Right lobe of liver (tissue), 6 donors: ENCODE measurements at regions not wholly inside any gene's neighbourhood (a gene's known extent, or its start where the extent isn't known, plus 50 kb on each side); places are given as distances from the start of the nearest gene placed in this dataset.
"Not testable (repeated sequence)": the region's sequence is repeated elsewhere in the genome, so short reads cannot be mapped to it uniquely, and the experiment has no call there.

ENCODE experiments used
- ATAC-seq, 4 donors: fragments of 200-7000 bp; cut with Tn5 transposase; one replicate each; pipeline ENCODE4 v1.9.1; 2020; ENCODE audit warnings: mild to moderate bottlenecking in 4 of 4, moderate library complexity in 4 of 4
- DNase-seq, 3 donors: peaks; one replicate each; pipeline ENCODE4 v3.0.0-alpha.2; 2020
- H3K27ac ChIP-seq, 3 donors: fragments of 200-600 bp; one replicate each; pipeline ENCODE4 v1.8.0; 2022
- H3K27me3 ChIP-seq, 2 donors: fragments of 200-600 bp; one replicate each; pipeline ENCODE4 v1.8.0; 2022
- H3K36me3 ChIP-seq, 4 donors: fragments of 200-600 bp; sonication (generic) in 1 of 4; one replicate each; pipeline versions ENCODE4 v1.5.1 to v1.8.0; 2017 to 2022; ENCODE audit warnings: control low read depth in 1 of 4
- H3K4me1 ChIP-seq, 4 donors: fragments of 200-600 bp; sonication (generic) in 1 of 4; one replicate each; pipeline versions ENCODE4 v1.5.1 to v1.8.0; 2017 to 2022; ENCODE audit warnings: control low read depth in 1 of 4
- H3K4me3 ChIP-seq, 3 donors: fragments of 200-600 bp; one replicate each; pipeline ENCODE4 v1.8.0; 2022
- H3K9me3 ChIP-seq, 4 donors: fragments of 200-600 bp; sonication (generic) in 1 of 4; one replicate each; pipeline versions ENCODE4 v1.5.1 to v1.8.0; 2017 to 2022; ENCODE audit warnings: control low read depth in 1 of 4
- CTCF ChIP-seq, 4 donors: fragments of 200-600 bp in 3 of 4; fragments of 450-650 bp in 1 of 4; IDR thresholded peaks; one replicate each; pipeline versions ENCODE4 v1.5.1 to v1.8.0; 2016 to 2022; ENCODE audit warnings: antibody characterized with exemption in 4 of 4, mild to moderate bottlenecking in 2 of 4
- POLR2A ChIP-seq: fragments of 450-650 bp; IDR thresholded peaks from one replicate; pipeline ENCODE4 v1.6.1; 2017; ENCODE audit warnings: antibody characterized with exemption, mild to moderate bottlenecking
- WGBS: methylation state at CpG from one replicate; pipeline ENCODE4 v1.1.6; 2018; ENCODE audit warnings: low coverage, low lambda C conversion rate; ENCODE audit not compliant: insufficient coverage; ENCODE audit errors: missing lambda C conversion rate; 5-methylcytosine and 5-hydroxymethylcytosine counted together
- intact Hi-C, 2 donors: fragments of 100-400 bp; cut with DNase I; formaldehyde crosslinking; loops; one replicate each; pipeline versions ENCODE4 v1.11.2 to v1.14.1; 2022
- donor health status: DM: no; HTN: yes; CAD: no.
- donor health status: DM: no; HTN: no; CAD: no.
- donor health status: DM: no; HTN: no; CAD: no.
- donor health status: DM: no; HTN: yes; CAD: no.
- donor health status: DM: no; HTN: yes; CAD: no.

DNA sequence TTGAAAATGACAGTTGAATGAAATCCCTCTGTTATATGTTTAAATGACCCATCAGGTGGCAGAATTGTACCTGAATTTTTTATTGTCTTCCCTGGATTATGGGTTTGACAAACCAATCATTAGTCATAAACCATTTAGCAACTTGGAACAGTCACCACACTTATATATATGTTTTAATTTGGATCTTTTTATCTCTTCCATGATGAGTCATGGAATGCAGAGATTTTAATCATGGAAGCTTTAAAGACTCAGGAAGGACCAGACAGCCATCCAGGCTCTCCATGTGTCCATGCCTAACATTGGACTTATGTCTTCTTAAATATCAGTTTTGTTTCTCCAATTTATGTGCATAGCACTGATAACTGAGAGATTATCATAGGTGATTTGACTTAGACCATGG, 188.3 kb upstream of the ZSWIM2 start:
- intact Hi-C loops: no loop called here
- no peaks in the 10 kb centered on the region for H3K4me1 ChIP-seq
- no peaks in the 10 kb centered on the region for H3K9me3 ChIP-seq
- DNase-seq: no peak
- no peaks in the 10 kb centered on the region for H3K36me3 ChIP-seq
- no peak overlapping the region for H3K27ac ChIP-seq
- no peaks in the 10 kb centered on the region for H3K27me3 ChIP-seq
- TF ChIP-seq CTCF (IDR thresholded peaks at IDR 0.05) (no peak), POLR2A (no peak)
- H3K4me3 ChIP-seq: no peak overlapping the region
- no peak for ATAC-seq

DNA sequence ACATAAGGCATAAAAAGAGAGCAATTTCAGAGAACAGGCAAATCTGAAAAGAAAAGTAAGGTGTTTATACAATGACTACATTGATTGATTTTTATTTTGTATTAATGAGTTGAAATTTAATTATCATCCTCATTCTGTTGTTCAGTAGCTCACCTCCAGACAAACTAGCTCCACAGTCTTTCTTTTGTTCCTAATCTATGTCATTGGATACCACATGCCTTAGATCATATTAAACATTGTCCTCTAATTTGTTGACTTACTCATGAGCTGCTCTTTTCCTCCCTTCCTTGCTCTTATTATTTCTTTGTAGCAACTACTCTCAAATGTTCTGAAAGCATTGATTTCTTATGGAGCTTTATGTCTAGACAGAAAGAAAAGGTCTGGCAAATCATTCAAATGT, 185.5 kb upstream of the ZSWIM2 start:
- no peaks in the 10 kb centered on the region for H3K4me1 ChIP-seq
- DNase-seq (no peak), ATAC-seq (no peak)
- intact Hi-C loops: no loop called here
- no peaks in the 10 kb centered on the region for H3K9me3 ChIP-seq
- H3K27me3 ChIP-seq: no peaks in the 10 kb centered on the region
- TF ChIP-seq CTCF (IDR thresholded peaks at IDR 0.05): no peak
- no peak for TF ChIP-seq POLR2A
- no peak overlapping the region for H3K27ac ChIP-seq
- no peak overlapping the region for H3K4me3 ChIP-seq
- no peaks in the 10 kb centered on the region for H3K36me3 ChIP-seq

- H3K4me1 ChIP-seq: no peaks in the 10 kb centered on the region
- no peak for DNase-seq
- no peak overlapping the region for H3K4me3 ChIP-seq
- no peaks in the 10 kb centered on the region for H3K9me3 ChIP-seq
- intact Hi-C loops: no loop called here
- H3K27ac ChIP-seq: no peak overlapping the region
- TF ChIP-seq POLR2A: no peak
- no peak for TF ChIP-seq CTCF (IDR thresholded peaks at IDR 0.05)
- WGBS: 89% methylated on average over 4 of the region's 4 CpGs
- H3K27me3 ChIP-seq: no peaks in the 10 kb centered on the region
- no peak for ATAC-seq
- H3K36me3 ChIP-seq: no peaks in the 10 kb centered on the region
These were observed 175.8 kb upstream of the ZSWIM2 start for GRCh38 chr2:187024739-187025138.

GRCh38 chr2:187023996-187024395, 175.0 kb upstream of the ZSWIM2 start:
- H3K27ac ChIP-seq, ATAC-seq, H3K27me3 ChIP-seq, H3K4me3 ChIP-seq, DNase-seq, H3K36me3 ChIP-seq, H3K4me1 ChIP-seq, intact Hi-C loops, H3K9me3 ChIP-seq: not testable (repeated sequence)
- 84% methylated on average over 4 of the region's 4 CpGs for WGBS

- intact Hi-C loops: no loop called here
- H3K27me3 ChIP-seq: no peaks in the 10 kb centered on the region
- H3K4me1 ChIP-seq: no peaks in the 10 kb centered on the region
- WGBS: 59% methylated on average over 5 of the region's 5 CpGs
- H3K4me3 ChIP-seq: no peak overlapping the region
- H3K27ac ChIP-seq: no peak overlapping the region
- no peaks in the 10 kb centered on the region for H3K36me3 ChIP-seq
- DNase-seq (no peak), ATAC-seq (no peak)
- H3K9me3 ChIP-seq: no peaks in the 10 kb centered on the region
- TF ChIP-seq POLR2A: no peak
- TF ChIP-seq CTCF (IDR thresholded peaks at IDR 0.05): no peak
These were observed 168.5 kb upstream of the ZSWIM2 start for GRCh38 chr2:187017438-187017837.
